Right lobe of liver (tissue), 6 donors: ENCODE measurements at regions not wholly inside any gene's neighbourhood (a gene's known extent, or its start where the extent isn't known, plus 50 kb on each side); places are given as distances from the start of the nearest gene placed in this dataset.

Experiments used
- ATAC-seq, 4 donors: fragments of 200-7000 bp; cut with Tn5 transposase; one replicate each; pipeline ENCODE4 v1.9.1; 2020; ENCODE audit warnings: mild to moderate bottlenecking in 4 of 4, moderate library complexity in 4 of 4
- DNase-seq, 3 donors: peaks; one replicate each; pipeline ENCODE4 v3.0.0-alpha.2; 2020
- H3K27ac ChIP-seq, 3 donors: fragments of 200-600 bp; one replicate each; pipeline ENCODE4 v1.8.0; 2022
- H3K27me3 ChIP-seq, 2 donors: fragments of 200-600 bp; one replicate each; pipeline ENCODE4 v1.8.0; 2022
- H3K36me3 ChIP-seq, 4 donors: fragments of 200-600 bp; sonication (generic) in 1 of 4; one replicate each; pipeline versions ENCODE4 v1.5.1 to v1.8.0; 2017 to 2022; ENCODE audit warnings: control low read depth in 1 of 4
- H3K4me1 ChIP-seq, 4 donors: fragments of 200-600 bp; sonication (generic) in 1 of 4; one replicate each; pipeline versions ENCODE4 v1.5.1 to v1.8.0; 2017 to 2022; ENCODE audit warnings: control low read depth in 1 of 4
- H3K4me3 ChIP-seq, 3 donors: fragments of 200-600 bp; one replicate each; pipeline ENCODE4 v1.8.0; 2022
- H3K9me3 ChIP-seq, 4 donors: fragments of 200-600 bp; sonication (generic) in 1 of 4; one replicate each; pipeline versions ENCODE4 v1.5.1 to v1.8.0; 2017 to 2022; ENCODE audit warnings: control low read depth in 1 of 4
- WGBS: methylation state at CpG from one replicate; pipeline ENCODE4 v1.1.6; 2018; ENCODE audit warnings: low coverage, low lambda C conversion rate; ENCODE audit not compliant: insufficient coverage; ENCODE audit errors: missing lambda C conversion rate; 5-methylcytosine and 5-hydroxymethylcytosine counted together
- intact Hi-C, 2 donors: fragments of 100-400 bp; cut with DNase I; formaldehyde crosslinking; loops; one replicate each; pipeline versions ENCODE4 v1.11.2 to v1.14.1; 2022
- TF ChIP-seq, protein P1 (sequence below), 4 donors: fragments of 200-600 bp in 3 of 4; fragments of 450-650 bp in 1 of 4; IDR thresholded peaks; one replicate each; pipeline versions ENCODE4 v1.5.1 to v1.8.0; 2016 to 2022; ENCODE audit warnings: antibody characterized with exemption in 4 of 4, mild to moderate bottlenecking in 2 of 4
- donor health status: DM: no; HTN: yes; CAD: no.
- donor health status: DM: no; HTN: no; CAD: no.
- donor health status: DM: no; HTN: no; CAD: no.
- donor health status: DM: no; HTN: yes; CAD: no.
- donor health status: DM: no; HTN: yes; CAD: no.

DNA sequence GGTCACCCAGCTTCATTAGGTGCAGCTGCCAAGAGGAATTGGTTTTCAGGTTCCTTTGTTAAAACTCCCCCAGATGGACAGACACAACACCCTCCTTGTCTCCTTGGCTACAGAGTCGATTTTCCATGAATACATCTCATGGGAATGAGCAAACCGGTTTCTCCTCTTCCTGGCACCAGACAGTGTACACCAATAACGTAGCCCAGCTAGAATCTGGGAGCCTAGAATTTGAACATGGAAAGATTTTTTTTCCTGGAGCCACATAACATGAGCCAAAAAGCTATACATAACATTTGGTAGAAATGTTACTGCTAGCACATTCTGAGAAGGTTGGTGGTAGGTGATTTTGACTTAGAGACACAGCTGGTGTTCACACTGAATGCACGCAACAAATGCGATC lies 62.9 kb upstream of the SLC34A2 start:
- TF ChIP-seq, protein P1, sequence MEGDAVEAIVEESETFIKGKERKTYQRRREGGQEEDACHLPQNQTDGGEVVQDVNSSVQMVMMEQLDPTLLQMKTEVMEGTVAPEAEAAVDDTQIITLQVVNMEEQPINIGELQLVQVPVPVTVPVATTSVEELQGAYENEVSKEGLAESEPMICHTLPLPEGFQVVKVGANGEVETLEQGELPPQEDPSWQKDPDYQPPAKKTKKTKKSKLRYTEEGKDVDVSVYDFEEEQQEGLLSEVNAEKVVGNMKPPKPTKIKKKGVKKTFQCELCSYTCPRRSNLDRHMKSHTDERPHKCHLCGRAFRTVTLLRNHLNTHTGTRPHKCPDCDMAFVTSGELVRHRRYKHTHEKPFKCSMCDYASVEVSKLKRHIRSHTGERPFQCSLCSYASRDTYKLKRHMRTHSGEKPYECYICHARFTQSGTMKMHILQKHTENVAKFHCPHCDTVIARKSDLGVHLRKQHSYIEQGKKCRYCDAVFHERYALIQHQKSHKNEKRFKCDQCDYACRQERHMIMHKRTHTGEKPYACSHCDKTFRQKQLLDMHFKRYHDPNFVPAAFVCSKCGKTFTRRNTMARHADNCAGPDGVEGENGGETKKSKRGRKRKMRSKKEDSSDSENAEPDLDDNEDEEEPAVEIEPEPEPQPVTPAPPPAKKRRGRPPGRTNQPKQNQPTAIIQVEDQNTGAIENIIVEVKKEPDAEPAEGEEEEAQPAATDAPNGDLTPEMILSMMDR (IDR thresholded peaks at IDR 0.05) = no peak
- DNase-seq (no peak), ATAC-seq (no peak)
- no peaks in the 10 kb centered on the region for H3K27me3 ChIP-seq
- no peak overlapping the region for H3K4me3 ChIP-seq
- intact Hi-C loops = no loop called here
- no peak overlapping the region for H3K27ac ChIP-seq
- 61% methylated on average over 5 of the region's 5 CpGs for WGBS
- no peaks in the 10 kb centered on the region for H3K36me3 ChIP-seq
- H3K9me3 ChIP-seq = no peaks in the 10 kb centered on the region
- no peaks in the 10 kb centered on the region for H3K4me1 ChIP-seq
